Mesenchymal stem cell (in vitro differentiated cells and primary cell): ENCODE measurements at regions not wholly inside any gene's neighbourhood (a gene's known extent, or its start where the extent isn't known, plus 50 kb on each side); places are given as distances from the start of the nearest gene placed in this dataset.
A peak's percentile ranks its signal among the peaks of the same experiment; 100 is the strongest.

Source experiments
- DNase-seq: peaks from one replicate; pipeline ENCODE4 v3.0.0-alpha.2; 2013
- H2AFZ ChIP-seq: one replicate; pipeline ENCODE4 v1.6.1; 2013; ENCODE audit warnings: low read depth, mild to moderate bottlenecking, control low read depth, inconsistent platforms, low read length, moderate library complexity
- H2AK5ac ChIP-seq: 2 replicates; pipeline ENCODE4 v1.6.1; 2013; ENCODE audit warnings: low read length, moderate library complexity, mild to moderate bottlenecking, inconsistent platforms; ENCODE audit not compliant: severe bottlenecking
- H2BK120ac ChIP-seq: one replicate; pipeline ENCODE4 v1.6.1; 2013; ENCODE audit warnings: low read depth, mild to moderate bottlenecking, inconsistent platforms, low read length, moderate library complexity
- H2BK12ac ChIP-seq, 2 experiments: one replicate each; pipeline ENCODE4 v1.6.1; 2013; ENCODE audit warnings: inconsistent platforms in 2 of 2, low read length in 2 of 2, mild to moderate bottlenecking in 2 of 2, moderate library complexity in 2 of 2, control low read depth in 1 of 2
- H2BK15ac ChIP-seq: one replicate; pipeline ENCODE4 v1.6.1; 2013; ENCODE audit warnings: mild to moderate bottlenecking, low read depth, inconsistent platforms; ENCODE audit not compliant: poor library complexity, severe bottlenecking
- H2BK5ac ChIP-seq: 2 replicates; pipeline ENCODE4 v1.6.1; 2013; ENCODE audit warnings: low read depth, mild to moderate bottlenecking, low read length, control low read depth, inconsistent platforms; ENCODE audit not compliant: poor library complexity, severe bottlenecking
- H3K14ac ChIP-seq, 2 experiments: one replicate each; pipeline ENCODE4 v1.6.1; 2013; ENCODE audit warnings: inconsistent platforms in 2 of 2, low read length in 2 of 2, control low read depth in 1 of 2, mild to moderate bottlenecking in 1 of 2, moderate library complexity in 1 of 2
- H3K18ac ChIP-seq, 2 experiments: one replicate each; pipeline ENCODE4 v1.6.1; 2013; ENCODE audit warnings: inconsistent platforms in 2 of 2, low read length in 2 of 2, control low read depth in 1 of 2, low read depth in 1 of 2, mild to moderate bottlenecking in 1 of 2
- H3K23ac ChIP-seq, 2 experiments: one replicate each; pipeline ENCODE4 v1.6.1; 2013; ENCODE audit warnings: inconsistent platforms in 2 of 2, low read length in 2 of 2, mild to moderate bottlenecking in 2 of 2, moderate library complexity in 2 of 2, control low read depth in 1 of 2
- H3K27ac ChIP-seq: 2 replicates; pipeline ENCODE4 v1.5.1; 2013; ENCODE audit warnings: mild to moderate bottlenecking, moderate library complexity, low read length, control low read depth, inconsistent platforms; ENCODE audit not compliant: poor library complexity, severe bottlenecking
- H3K27me3 ChIP-seq, 2 experiments: 2 replicates each; pipeline versions ENCODE4 v1.6.1 to v1.7.0; 2013; ENCODE audit warnings: low read length in 2 of 2, mild to moderate bottlenecking in 2 of 2, moderate library complexity in 2 of 2, control low read depth in 1 of 2, inconsistent platforms in 1 of 2; ENCODE audit not compliant: control insufficient read depth in 1 of 2, insufficient read depth in 1 of 2
- H3K36me3 ChIP-seq, 2 experiments: 2 replicates each; pipeline versions ENCODE4 v1.6.1 to v1.7.0; 2013; ENCODE audit warnings: low read length in 2 of 2, control low read depth in 1 of 2, inconsistent platforms in 1 of 2, low read depth in 1 of 2, mild to moderate bottlenecking in 1 of 2; ENCODE audit not compliant: insufficient read depth in 2 of 2, control insufficient read depth in 1 of 2
- H3K4ac ChIP-seq, 2 experiments: one replicate each; pipeline ENCODE4 v1.6.1; 2013; ENCODE audit warnings: inconsistent platforms in 2 of 2, low read length in 2 of 2, mild to moderate bottlenecking in 2 of 2, moderate library complexity in 2 of 2, control low read depth in 1 of 2, low read depth in 1 of 2
- H3K4me1 ChIP-seq: 2 replicates; pipeline ENCODE4 v1.6.1; 2013; ENCODE audit warnings: low read depth, low read length, control low read depth; ENCODE audit not compliant: control insufficient read depth, insufficient read depth
- H3K4me2 ChIP-seq: 2 replicates; pipeline ENCODE4 v1.6.1; 2013; ENCODE audit warnings: low read length, mild to moderate bottlenecking, inconsistent platforms; ENCODE audit not compliant: poor library complexity, severe bottlenecking
- H3K4me3 ChIP-seq, 2 experiments: 2 replicates each; pipeline versions ENCODE4 v1.5.1 to v1.7.0; 2013; ENCODE audit warnings: low read length in 2 of 2, mild to moderate bottlenecking in 2 of 2, control low read depth in 1 of 2, low read depth in 1 of 2; ENCODE audit not compliant: insufficient read depth in 1 of 2
- H3K79me1 ChIP-seq: replicated peaks from 2 replicates; pipeline ENCODE4 v1.6.1; 2013; ENCODE audit warnings: mild to moderate bottlenecking, control low read depth, low read length, inconsistent platforms; ENCODE audit not compliant: poor library complexity, severe bottlenecking
- H3K9ac ChIP-seq: 2 replicates; pipeline ENCODE4 v1.7.0; 2013; ENCODE audit warnings: mild to moderate bottlenecking, low read length, moderate library complexity
- H3K9me3 ChIP-seq: 2 replicates; pipeline ENCODE4 v1.7.0; 2013; ENCODE audit warnings: mild to moderate bottlenecking, low read length; ENCODE audit not compliant: control insufficient read depth
- H4K8ac ChIP-seq: one replicate; pipeline ENCODE4 v1.6.1; 2013; ENCODE audit warnings: inconsistent platforms, mild to moderate bottlenecking, low read length, moderate library complexity
- H4K91ac ChIP-seq: one replicate; pipeline ENCODE4 v1.6.1; 2013; ENCODE audit warnings: mild to moderate bottlenecking, low read length, inconsistent platforms
- WGBS: methylation state at CpG from one replicate; pipeline ENCODE4 v1.1.7; 2013; ENCODE audit warnings: mixed read lengths; 5-methylcytosine and 5-hydroxymethylcytosine counted together

DNA sequence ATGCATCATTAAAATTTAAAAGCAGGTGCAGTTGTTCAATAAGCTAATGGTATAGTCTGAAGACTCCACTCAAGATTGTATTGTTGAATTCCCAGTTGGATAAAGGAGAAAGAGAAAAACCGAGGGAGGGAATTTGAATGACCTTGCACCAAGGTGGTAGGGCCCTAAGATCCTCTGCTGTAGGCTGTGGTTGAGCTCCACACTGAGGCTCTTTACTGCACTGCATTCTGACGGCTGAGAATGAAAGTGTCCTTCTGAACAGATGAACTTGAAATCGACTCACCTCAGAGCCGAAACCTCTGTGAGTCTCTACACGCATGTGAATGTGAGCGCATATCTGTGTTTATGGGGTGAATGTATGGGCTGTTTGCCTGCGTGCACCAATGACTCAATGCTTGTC, 388.9 kb upstream of the DACH1 start:
- H2BK120ac ChIP-seq: no peak overlapping the region
- no peaks in the 10 kb centered on the region for H3K9me3 ChIP-seq
- no peaks in the 10 kb centered on the region for H3K79me1 ChIP-seq
- H3K4me3 ChIP-seq: no peak overlapping the region
- peak overlapping the region; percentile 72 for H2AFZ ChIP-seq
- no peak overlapping the region for H3K23ac ChIP-seq
- H4K91ac ChIP-seq: no peak overlapping the region
- DNase-seq: peak; percentile 58
- H2BK5ac ChIP-seq: no peak overlapping the region
- H3K4me2 ChIP-seq: peak overlapping the region; percentile 17
- H3K36me3 ChIP-seq: no peaks in the 10 kb centered on the region
- H3K4me1 ChIP-seq: peaks cover 3% of the 10 kb centered on the region
- H2BK12ac ChIP-seq: no peak overlapping the region
- no peak overlapping the region for H4K8ac ChIP-seq
- H3K27me3 ChIP-seq: no peaks in the 10 kb centered on the region
- H3K14ac ChIP-seq: no peak overlapping the region
- no peak overlapping the region for H3K4ac ChIP-seq
- no peak overlapping the region for H2BK15ac ChIP-seq
- no peak overlapping the region for H3K9ac ChIP-seq
- no peak overlapping the region for H3K27ac ChIP-seq
- 43% methylated on average over 7 of the region's 7 CpGs for WGBS
- H3K18ac ChIP-seq: no peak overlapping the region
- no peak overlapping the region for H2AK5ac ChIP-seq

DNA sequence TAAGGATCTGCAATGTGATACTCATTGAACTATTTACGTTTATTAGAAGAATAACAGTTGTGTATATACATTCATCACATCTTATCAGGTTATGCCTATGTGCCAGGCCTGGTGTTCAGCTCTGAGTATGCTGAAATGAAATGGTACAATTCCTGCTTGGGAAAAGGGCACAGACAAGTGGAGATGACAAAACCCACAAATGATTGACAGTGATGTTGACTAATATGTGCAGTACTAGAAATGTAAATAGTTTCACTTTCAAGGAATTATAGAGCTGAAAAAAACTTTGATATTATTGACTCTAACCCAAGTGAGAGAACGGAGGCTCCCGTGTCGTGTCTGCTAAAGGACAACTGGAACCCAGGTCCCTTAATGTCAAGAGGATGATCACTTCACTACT, 386.8 kb upstream of the DACH1 start:
- H2BK120ac ChIP-seq: no peak overlapping the region
- no peak overlapping the region for H4K8ac ChIP-seq
- no peaks in the 10 kb centered on the region for H3K27me3 ChIP-seq
- no peaks in the 10 kb centered on the region for H3K9me3 ChIP-seq
- no peak overlapping the region for H3K4ac ChIP-seq
- H2BK5ac ChIP-seq: no peak overlapping the region
- H4K91ac ChIP-seq: no peak overlapping the region
- H3K27ac ChIP-seq: no peak overlapping the region
- no peak overlapping the region for H3K4me3 ChIP-seq
- H3K23ac ChIP-seq: no peak overlapping the region
- no peaks in the 10 kb centered on the region for H3K36me3 ChIP-seq
- H3K79me1 ChIP-seq: no peaks in the 10 kb centered on the region
- no peak overlapping the region for H3K9ac ChIP-seq
- H3K4me1 ChIP-seq: peaks cover 3% of the 10 kb centered on the region
- H2BK15ac ChIP-seq: no peak overlapping the region
- no peak overlapping the region for H3K14ac ChIP-seq
- no peak overlapping the region for H2BK12ac ChIP-seq
- no peak overlapping the region for H3K4me2 ChIP-seq
- 79% methylated on average over 3 of the region's 4 CpGs for WGBS
- DNase-seq: no peak
- no peak overlapping the region for H2AFZ ChIP-seq
- no peak overlapping the region for H2AK5ac ChIP-seq
- no peak overlapping the region for H3K18ac ChIP-seq

DNA sequence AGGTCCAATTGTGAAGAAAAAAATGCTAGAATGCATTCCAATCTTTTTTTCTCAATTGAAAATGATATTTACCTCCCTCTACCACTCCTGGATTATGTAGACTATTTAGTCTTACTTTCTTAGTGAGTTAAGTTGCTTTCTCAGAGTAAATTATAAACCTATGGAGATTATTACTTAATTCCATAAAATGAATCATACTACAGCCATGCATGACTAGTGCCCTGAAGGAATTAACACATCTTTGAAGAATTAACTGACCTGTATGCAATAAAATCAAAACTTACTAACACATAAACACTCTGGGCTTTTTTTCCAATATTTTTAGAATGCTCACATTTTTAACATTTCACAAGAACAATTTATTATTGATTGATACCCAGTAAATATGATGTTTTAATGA, 379.4 kb upstream of the DACH1 start:
- Histone ChIP-seq H3K4me2 (no peak overlapping the region), H3K36me3 (no peaks in the 10 kb centered on the region), H2BK15ac (no peak overlapping the region)

DNA sequence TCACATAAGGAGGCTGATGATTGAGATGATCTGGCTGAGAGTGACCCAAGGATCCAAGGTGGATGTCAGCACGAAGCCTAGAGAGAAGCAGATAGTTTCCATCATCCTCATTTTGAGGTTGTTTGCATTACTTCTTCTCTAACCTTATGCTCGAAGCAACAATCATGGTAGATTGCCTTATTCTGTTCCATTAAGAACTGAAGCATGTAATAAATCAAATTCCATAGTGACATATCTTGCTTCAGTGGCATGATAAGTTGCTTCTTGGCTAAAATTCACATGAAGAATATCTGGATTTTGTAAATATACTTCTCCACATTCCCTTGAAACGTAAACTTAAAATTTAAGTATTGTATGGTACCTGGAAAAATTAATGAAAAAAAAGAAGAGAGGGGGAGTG, 377.8 kb upstream of the DACH1 start:
- Histone ChIP-seq H4K91ac (no peak overlapping the region), H3K36me3 (no peaks in the 10 kb centered on the region), H3K9ac (no peak overlapping the region), H2BK12ac (no peak overlapping the region), H3K4me1 (no peaks in the 10 kb centered on the region), H3K4me2 (no peak overlapping the region), H3K4ac (no peak overlapping the region), H3K4me3 (no peak overlapping the region), H3K79me1 (no peaks in the 10 kb centered on the region), H2AFZ (no peak overlapping the region), H3K9me3 (no peaks in the 10 kb centered on the region), H3K27me3 (no peaks in the 10 kb centered on the region), H2BK120ac (no peak overlapping the region), H2BK5ac (no peak overlapping the region), H3K18ac (no peak overlapping the region), H2AK5ac (no peak overlapping the region), H4K8ac (no peak overlapping the region), H2BK15ac (no peak overlapping the region), H3K23ac (no peak overlapping the region), H3K14ac (no peak overlapping the region), H3K27ac (no peak overlapping the region)
- 100% methylated on average over 1 of the region's 3 CpGs for WGBS
- no peak for DNase-seq

More for the DNA sequence above, 379.4 kb upstream of the DACH1 start:
- Histone ChIP-seq H3K79me1 (no peaks in the 10 kb centered on the region), H4K91ac (no peak overlapping the region), H3K4ac (no peak overlapping the region), H2BK120ac (no peak overlapping the region), H2BK12ac (no peak overlapping the region), H3K4me3 (no peak overlapping the region), H2BK5ac (no peak overlapping the region), H3K9ac (no peak overlapping the region), H3K18ac (no peak overlapping the region), H3K27me3 (no peaks in the 10 kb centered on the region), H3K9me3 (no peaks in the 10 kb centered on the region), H2AK5ac (no peak overlapping the region), H2AFZ (no peak overlapping the region), H3K27ac (peak overlapping the region; percentile 36), H3K23ac (no peak overlapping the region), H3K4me1 (no peaks in the 10 kb centered on the region), H4K8ac (no peak overlapping the region), H3K14ac (no peak overlapping the region)
- DNase-seq: no peak
